ENCODE measurements at regions not wholly inside any gene's neighbourhood (a gene's known extent, or its start where the extent isn't known, plus 50 kb on each side); places are given as distances from the start of the nearest gene placed in this dataset.

DNA sequence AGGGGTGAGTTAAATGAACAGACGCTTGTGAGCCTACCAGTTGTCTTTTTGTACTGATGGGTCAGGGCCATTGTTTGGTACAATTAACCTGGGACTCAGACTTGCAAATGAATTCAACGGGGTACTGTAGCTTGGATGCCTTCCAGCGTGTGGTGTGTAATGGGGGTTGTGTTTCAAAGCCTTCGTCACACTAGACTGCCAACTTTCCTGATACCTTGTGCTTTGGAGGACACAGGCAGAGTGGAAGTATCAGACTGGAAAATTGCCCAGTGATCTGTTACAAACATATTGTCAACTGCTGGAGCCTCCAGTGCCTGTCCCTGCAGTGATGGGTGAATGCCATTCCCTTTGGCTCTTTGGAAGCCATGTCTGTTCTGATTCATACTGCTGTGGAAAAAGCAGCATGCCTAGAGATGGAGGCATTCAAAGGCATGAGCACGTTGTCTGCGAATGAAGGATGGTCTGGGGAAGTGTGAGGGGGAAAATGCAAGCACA, 384.5 kb downstream of the LMX1A start:
- Histone ChIP-seq H3K4me3 (no peak overlapping the region), H3K79me2 (ENCODE audit: control insufficient read depth, insufficient read depth, low read length) (no peaks in the 10 kb centered on the region), H4K20me1 (replicated peaks; ENCODE audit: control insufficient read depth, insufficient read depth, low read length) (no peaks in the 10 kb centered on the region), H3K4me2 (ENCODE audit: insufficient read depth, low read length) (no peak overlapping the region), H3K9ac (ENCODE audit: insufficient read depth in 1 of 2, low read depth in 2 of 2, low read length in 2 of 2) (no peak overlapping the region), H3K9me1 (ENCODE audit: control insufficient read depth, insufficient read depth, low read length) (no peaks in the 10 kb centered on the region), H3K36me3 (ENCODE audit: control insufficient read depth, insufficient read depth, low read length) (no peaks in the 10 kb centered on the region), H3K9me3 (replicated peaks; ENCODE audit: control insufficient read depth, insufficient read depth, low read depth, low read length) (0 out of 2 replicates have a peak, but pooled peaks cover 2% of the 10 kb centered on the region), H2AFZ (ENCODE audit: low read depth, low read length) (no peak overlapping the region), H3K4me1 (replicated peaks in 1 of 2; ENCODE audit: control insufficient read depth in 2 of 2, insufficient read depth in 2 of 2, low read length in 2 of 2) (no peaks in the 10 kb centered on the region), H3K27me3 (ENCODE audit: control insufficient read depth in 2 of 2, insufficient read depth in 2 of 2, low read length in 2 of 2) (no peaks in the 10 kb centered on the region), H3K27ac (ENCODE audit: extremely low read depth, low read depth, low read length) (no peak overlapping the region)
- FAIRE-seq, result no peak
- intact Hi-C loops (cut with micrococcal nuclease) (no loop called here), in situ Hi-C loops (cut with MboI) (no loop called here)
- ATAC-seq, result no peak
- no peak for DNase-seq (ENCODE audit: extremely low read depth in 1 of 4, low spot score in 3 of 4)
- 1% methylated on average over 6 of the region's 6 CpGs for WGBS (ENCODE audit: insufficient coverage, low coverage, missing lambda C conversion rate)
- BruUV-seq (replicated peaks), result no TSS peak
- POLR2A ChIA-PET, result no interaction called here
- CTCF ChIA-PET (ENCODE audit: low intra/inter-chr PET ratio), result no interaction called here
- TF ChIP-seq RCOR1 (IDR thresholded peaks at IDR 0.05; ENCODE audit: borderline replicate concordance in 1 of 2, low read depth in 2 of 2, low read length in 2 of 2), result no peak
- TF ChIP-seq, protein P1, sequence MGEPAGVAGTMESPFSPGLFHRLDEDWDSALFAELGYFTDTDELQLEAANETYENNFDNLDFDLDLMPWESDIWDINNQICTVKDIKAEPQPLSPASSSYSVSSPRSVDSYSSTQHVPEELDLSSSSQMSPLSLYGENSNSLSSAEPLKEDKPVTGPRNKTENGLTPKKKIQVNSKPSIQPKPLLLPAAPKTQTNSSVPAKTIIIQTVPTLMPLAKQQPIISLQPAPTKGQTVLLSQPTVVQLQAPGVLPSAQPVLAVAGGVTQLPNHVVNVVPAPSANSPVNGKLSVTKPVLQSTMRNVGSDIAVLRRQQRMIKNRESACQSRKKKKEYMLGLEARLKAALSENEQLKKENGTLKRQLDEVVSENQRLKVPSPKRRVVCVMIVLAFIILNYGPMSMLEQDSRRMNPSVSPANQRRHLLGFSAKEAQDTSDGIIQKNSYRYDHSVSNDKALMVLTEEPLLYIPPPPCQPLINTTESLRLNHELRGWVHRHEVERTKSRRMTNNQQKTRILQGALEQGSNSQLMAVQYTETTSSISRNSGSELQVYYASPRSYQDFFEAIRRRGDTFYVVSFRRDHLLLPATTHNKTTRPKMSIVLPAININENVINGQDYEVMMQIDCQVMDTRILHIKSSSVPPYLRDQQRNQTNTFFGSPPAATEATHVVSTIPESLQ (CRISPR knock-in tag; IDR thresholded peaks at IDR 0.05), result no peak
- no peak for TF ChIP-seq SRF (CRISPR knock-in tag; IDR thresholded peaks at IDR 0.05)
- TF ChIP-seq HEY1 (CRISPR knock-in tag; IDR thresholded peaks at IDR 0.05; ENCODE audit: borderline replicate concordance), result no peak
- TF ChIP-seq FIP1L1 (IDR thresholded peaks at IDR 0.05; ENCODE audit: low read depth, low read length, poor library complexity, severe bottlenecking), result no peak
